GM21723 (cell line): ENCODE measurements at regions not wholly inside any gene's neighbourhood (a gene's known extent, or its start where the extent isn't known, plus 50 kb on each side); places are given as distances from the start of the nearest gene placed in this dataset.
"Not testable (repeated sequence)": the region's sequence is repeated elsewhere in the genome, so short reads cannot be mapped to it uniquely, and the experiment has no call there.

Source experiments
- ATAC-seq: cut with Tn5 transposase; IDR thresholded peaks from one replicate; pipeline ENCODE4 v1.9.1; 2021; ENCODE audit warnings: mild to moderate bottlenecking, moderate library complexity; ENCODE audit not compliant: unreplicated experiment

DNA sequence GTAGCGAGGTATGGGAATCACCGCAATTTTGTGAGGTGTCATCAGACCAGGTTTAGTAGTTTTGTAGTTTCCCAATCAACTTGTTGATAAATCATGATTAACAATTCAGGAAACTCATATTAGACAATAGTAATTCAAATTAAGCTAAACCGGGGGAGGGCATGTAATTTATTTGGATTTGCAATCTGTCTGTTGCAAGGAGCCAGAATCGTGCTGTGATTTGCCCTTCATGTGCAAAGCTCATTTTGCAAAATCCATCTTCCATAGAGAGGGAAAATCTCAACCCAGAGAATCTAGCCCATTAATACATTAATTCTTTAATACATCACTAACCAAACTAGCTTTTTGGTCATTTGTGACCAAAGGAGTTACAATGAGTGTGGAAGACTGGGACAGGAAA is 164.7 kb upstream of the TRPM3 start:
- ATAC-seq = no peak

DNA sequence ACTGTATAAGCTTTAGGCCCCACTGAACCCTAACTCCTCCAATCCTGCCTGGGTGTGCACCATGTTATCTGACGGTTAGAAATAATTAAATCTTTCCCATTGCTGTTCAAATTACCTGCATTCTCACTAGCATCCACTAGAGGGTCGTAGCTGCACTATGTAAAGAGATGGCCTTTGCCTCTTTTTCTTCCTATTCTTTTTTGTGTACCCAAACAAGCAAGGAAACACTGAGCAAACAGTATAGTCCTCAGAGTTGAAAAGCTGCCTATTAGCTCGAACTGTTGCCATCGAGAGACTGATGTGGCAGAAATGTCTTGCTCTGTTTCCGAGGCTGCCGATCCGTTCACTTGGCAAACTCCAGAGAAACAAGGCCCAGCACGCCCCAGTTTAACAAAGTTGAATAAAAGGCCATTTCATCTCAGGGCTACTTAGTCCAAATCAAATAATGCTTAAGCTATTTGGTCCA is 163.8 kb upstream of the TRPM3 start:
- peak; percentile 97 for ATAC-seq

GRCh38 chr9:71282116-71282515 is 160.7 kb upstream of the TRPM3 start:
- not testable (repeated sequence) for ATAC-seq

DNA sequence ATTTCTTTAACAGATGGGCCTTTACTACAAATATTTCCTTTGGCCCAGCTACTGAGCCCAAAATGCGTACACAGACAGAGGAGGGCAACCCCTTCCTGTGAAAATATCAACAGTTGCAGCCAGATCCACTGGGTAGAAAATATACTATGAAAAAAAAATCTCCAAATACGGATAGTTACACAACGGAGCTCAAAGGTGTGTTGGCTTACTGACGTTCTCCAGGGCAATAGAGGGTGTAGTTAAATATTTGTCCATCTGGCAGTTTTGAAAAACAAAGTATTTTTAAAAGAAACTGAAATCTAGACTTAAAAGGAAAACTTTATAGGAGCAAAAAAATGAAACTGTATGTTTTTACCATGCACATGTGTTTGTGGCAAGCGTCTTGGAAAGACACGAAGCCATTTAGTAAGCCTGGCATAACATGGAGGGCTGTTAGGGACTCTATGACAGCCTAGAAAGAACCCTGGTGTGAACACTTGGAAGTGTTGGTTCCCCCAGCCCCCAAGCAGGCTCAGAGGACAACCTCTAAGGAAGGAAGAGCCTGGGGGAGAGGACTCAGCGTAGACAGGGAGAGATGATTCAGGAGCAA is 157.8 kb upstream of the TRPM3 start:
- ATAC-seq = no peak

DNA sequence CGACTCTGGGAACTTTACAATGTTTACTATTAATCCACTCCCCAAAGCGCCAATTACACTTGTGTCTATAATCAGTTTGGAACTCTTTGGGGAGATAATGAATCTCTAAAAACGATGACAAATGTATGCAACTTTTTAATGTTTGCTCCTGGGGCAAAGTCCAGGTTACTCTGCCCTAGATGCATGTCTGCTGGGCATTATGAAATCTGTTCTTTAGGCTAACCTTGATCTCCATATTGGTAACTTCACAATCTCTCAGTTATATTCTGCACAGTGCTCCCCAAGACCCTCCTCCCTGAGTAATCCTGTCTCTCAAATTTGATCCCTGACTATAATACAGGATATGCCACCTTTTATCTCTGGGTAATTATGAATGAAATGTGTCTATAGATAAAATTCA is 152.2 kb upstream of the TRPM3 start:
- ATAC-seq = no peak

- no peak for ATAC-seq
Observed at GRCh38 chr9:71271602-71272001, 150.2 kb upstream of the TRPM3 start.

GRCh38 chr9:71270554-71270953 is 149.1 kb upstream of the TRPM3 start:
- no peak for ATAC-seq

- no peak for ATAC-seq
Observed at GRCh38 chr9:71269859-71270258, 148.4 kb upstream of the TRPM3 start.

GRCh38 chr9:71268871-71269635 is 147.6 kb upstream of the TRPM3 start:
- ATAC-seq = no peak

GRCh38 chr9:71263451-71263850 is 142.0 kb upstream of the TRPM3 start:
- no peak for ATAC-seq

DNA sequence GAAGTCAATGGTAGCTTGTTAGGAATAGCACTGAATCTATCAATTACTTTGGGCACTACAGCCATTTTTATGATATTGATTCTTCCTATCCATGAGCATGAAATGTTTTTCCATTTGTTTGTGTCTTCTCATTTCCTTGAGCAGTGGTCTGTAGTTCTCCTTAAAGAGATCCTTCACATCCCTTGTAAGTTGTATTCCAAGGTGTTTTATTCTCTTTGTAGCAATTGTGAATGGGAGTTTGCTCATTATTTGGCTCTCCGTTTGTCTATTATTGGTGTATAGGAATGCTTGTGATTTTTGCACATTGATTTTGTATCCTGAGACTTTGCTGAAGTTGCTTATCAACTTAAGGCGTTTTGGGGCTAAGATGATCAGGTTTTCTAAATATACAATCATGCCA is 139.0 kb upstream of the TRPM3 start:
- ATAC-seq = not testable (repeated sequence)

DNA sequence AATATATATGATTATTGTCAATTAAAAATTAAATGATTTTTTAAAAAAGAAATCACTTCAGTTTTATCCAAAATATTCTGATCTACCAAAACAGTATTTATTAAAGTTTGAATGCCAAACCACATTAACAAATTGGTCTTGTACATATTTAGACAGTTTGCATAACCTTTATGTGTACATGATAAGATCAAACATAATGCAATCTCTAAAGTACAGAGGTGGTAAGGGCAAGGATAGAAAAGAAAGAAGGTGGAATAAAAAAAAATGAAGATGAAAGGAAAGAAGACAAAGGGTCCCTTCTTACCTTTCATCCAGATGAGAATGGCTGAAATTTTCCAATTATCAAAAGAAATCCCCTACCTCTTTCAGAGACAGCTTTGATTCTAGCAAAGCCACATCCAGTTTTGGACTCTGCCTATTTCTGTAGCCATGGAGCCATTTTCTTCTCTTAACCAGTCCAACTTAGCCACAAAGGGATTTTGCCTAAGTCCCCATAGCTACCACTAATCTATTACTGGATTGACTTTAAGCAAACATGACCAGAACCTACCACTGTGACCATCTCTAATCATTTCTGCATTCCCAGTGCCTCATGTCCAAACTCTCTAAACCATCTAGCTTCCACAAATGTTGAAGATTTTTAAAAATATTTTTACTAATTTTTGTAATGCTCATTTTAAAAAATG is 133.3 kb upstream of the TRPM3 start:
- no peak for ATAC-seq

DNA sequence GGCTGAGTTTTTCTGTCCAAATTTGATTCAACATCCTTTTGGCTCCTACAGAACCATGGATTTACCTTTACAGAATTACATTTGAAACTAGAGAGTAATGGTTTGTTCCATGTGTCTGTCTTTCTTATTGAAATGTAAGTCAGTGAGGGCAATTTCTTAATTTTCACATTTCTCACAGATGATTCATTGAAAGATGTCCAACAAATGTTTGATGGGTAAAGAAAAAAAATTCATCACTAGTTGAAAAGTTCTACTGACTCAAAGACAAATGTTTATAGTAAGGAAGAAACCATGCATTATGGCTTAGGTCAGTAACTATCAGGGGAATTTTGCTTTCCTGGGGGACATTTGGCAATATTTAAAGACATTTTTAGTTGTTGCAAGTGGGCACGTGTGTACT is 131.6 kb upstream of the TRPM3 start:
- no peak for ATAC-seq

DNA sequence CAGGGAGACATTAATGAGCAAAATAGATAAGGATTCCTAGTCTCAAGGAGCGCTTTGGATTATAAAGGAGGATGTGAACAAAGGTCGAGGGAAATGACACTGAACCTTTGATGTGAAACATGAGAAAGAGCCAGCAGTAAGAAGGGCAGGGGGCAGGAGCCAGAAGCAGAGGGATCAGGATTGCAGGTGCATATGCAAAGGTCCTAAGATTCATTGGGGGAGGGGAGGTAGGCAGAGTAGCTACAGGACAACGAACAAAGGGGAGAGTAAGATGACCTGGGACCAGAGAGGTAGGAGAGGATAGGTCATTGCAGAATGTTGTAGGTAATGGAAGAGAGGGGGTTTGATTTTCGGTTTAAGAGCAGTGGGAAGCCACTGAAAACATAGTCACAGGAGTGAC is 129.2 kb upstream of the TRPM3 start:
- ATAC-seq = no peak

DNA sequence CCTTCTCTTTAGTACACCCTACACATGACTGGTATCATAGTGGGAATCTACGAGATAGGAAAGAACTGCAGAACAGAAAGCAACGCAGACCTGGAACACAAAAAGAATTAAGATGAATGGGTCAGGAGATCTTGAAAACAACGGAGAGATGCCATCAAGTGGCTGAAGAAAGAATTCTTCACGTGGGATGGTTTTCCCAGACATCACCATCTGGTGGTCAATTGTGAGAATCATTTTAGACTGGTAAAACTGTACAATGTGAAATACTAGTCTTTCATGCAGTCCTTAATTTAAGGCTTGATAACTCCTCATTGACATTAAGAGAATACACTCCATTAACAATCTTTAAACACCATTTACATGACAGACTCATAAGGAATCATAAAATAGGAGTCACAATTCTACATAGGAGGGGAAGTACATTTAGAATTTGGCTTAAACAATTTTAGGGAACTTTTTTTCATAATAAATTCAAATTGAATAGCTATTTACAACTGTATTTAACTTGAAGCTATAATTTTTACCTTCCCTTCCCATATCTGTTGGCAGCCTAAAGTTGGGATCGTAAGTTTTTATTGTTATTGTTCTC is 128.4 kb upstream of the TRPM3 start:
- ATAC-seq = peak; percentile 76

GRCh38 chr9:71245651-71246050 is 124.2 kb upstream of the TRPM3 start:
- no peak for ATAC-seq

GRCh38 chr9:71243951-71244350 is 122.5 kb upstream of the TRPM3 start:
- no peak for ATAC-seq

GRCh38 chr9:71242081-71242480 is 120.7 kb upstream of the TRPM3 start:
- ATAC-seq = no peak

- ATAC-seq = no peak
Observed at GRCh38 chr9:71237051-71237450, 115.6 kb upstream of the TRPM3 start.

DNA sequence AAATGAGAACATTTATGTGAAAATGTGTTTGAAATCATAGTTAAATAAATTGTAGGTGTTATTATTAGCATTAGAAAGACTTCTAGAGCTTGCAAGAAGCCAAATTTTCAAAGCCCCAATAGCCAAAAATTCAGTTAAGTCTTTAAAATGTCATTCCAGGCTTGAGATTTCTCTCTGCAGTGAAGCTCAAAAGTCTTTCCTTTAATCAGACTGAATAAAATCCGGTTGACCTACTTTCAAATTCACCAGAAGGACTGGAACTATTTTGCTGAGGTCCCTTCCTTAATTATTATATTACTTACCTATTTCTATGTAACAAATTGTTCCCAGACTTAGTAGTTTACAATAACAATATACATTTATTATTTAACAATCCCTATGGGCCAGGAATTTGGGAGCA is 112.2 kb upstream of the TRPM3 start:
- ATAC-seq = no peak

- ATAC-seq = no peak
Observed at GRCh38 chr9:71223953-71224538, 102.6 kb upstream of the TRPM3 start.
